WTC11 (cell line): ENCODE measurements at regions not wholly inside any gene's neighbourhood (a gene's known extent, or its start where the extent isn't known, plus 50 kb on each side); places are given as distances from the start of the nearest gene placed in this dataset.

ENCODE experiments used
- GABPB1 ChIP-seq: sonication (generic); formaldehyde crosslinking; IDR thresholded peaks from 2 replicates; pipeline ENCODE4 v1.8.1; 2023; ENCODE audit warnings: mild to moderate bottlenecking, missing genetic modification reagents
- GTF2I ChIP-seq: fragments of 250-450 bp; sonication (Bioruptor Pico); conservative IDR thresholded peaks from 2 replicates; pipeline ENCODE4 v1.4.0; 2021; ENCODE audit warnings: mild to moderate bottlenecking
- NFYB ChIP-seq: sonication (generic); formaldehyde crosslinking; conservative IDR thresholded peaks from 2 replicates; pipeline ENCODE4 v1.8.0; 2022; ENCODE audit warnings: low read depth, missing genetic modification reagents
- OVOL2 ChIP-seq: fragments of 250-450 bp; sonication (Bioruptor Pico); IDR thresholded peaks from 2 replicates; pipeline ENCODE4 v1.9.0; 2021; ENCODE audit warnings: mild to moderate bottlenecking, borderline replicate concordance
- SMAD4 ChIP-seq: sonication (generic); formaldehyde crosslinking; IDR thresholded peaks from 2 replicates; pipeline ENCODE4 v1.8.0; 2022; ENCODE audit warnings: mild to moderate bottlenecking, missing genetic modification reagents
- ZNF121 ChIP-seq: sonication (generic); formaldehyde crosslinking; IDR thresholded peaks from 2 replicates; pipeline ENCODE4 v1.8.0; 2023; ENCODE audit warnings: missing genetic modification reagents
- ZNF219 ChIP-seq: sonication (generic); formaldehyde crosslinking; IDR thresholded peaks from 2 replicates; pipeline ENCODE4 v1.8.0; 2023; ENCODE audit warnings: missing genetic modification reagents, mild to moderate bottlenecking, borderline replicate concordance
- TF ChIP-seq, protein P1 (sequence below): sonication (generic); formaldehyde crosslinking; IDR thresholded peaks from 2 replicates; pipeline ENCODE4 v1.8.0; 2022; ENCODE audit warnings: mild to moderate bottlenecking, missing genetic modification reagents
- TF ChIP-seq, protein P2 (sequence below): sonication (generic); formaldehyde crosslinking; IDR thresholded peaks from 2 replicates; pipeline ENCODE4 v1.8.1; 2022; ENCODE audit warnings: missing genetic modification reagents, borderline replicate concordance
- TF ChIP-seq, protein P3 (sequence below): fragments of 200-600 bp; IDR thresholded peaks from 2 replicates; pipeline ENCODE4 v1.8.0; 2022; ENCODE audit warnings: antibody characterized with exemption
- TF ChIP-seq, protein P4 (sequence below): fragments of 250-450 bp; sonication (Bioruptor Pico); IDR thresholded peaks from 2 replicates; pipeline ENCODE4 v1.8.0; 2021; ENCODE audit warnings: mild to moderate bottlenecking
- TF ChIP-seq, protein P5 (sequence below): sonication (generic); formaldehyde crosslinking; IDR thresholded peaks from 2 replicates; pipeline ENCODE4 v1.8.0; 2022; ENCODE audit warnings: mild to moderate bottlenecking, missing genetic modification reagents
- TF ChIP-seq, protein P6 (sequence below): fragments of 250-450 bp; sonication (Bioruptor Pico); IDR thresholded peaks from 2 replicates; pipeline ENCODE4 v2.1.2; 2022; ENCODE audit warnings: mild to moderate bottlenecking, moderate library complexity
- TF ChIP-seq, protein P7 (sequence below): sonication (generic); formaldehyde crosslinking; IDR thresholded peaks from 2 replicates; pipeline ENCODE4 v1.8.1; 2022; ENCODE audit warnings: mild to moderate bottlenecking, moderate library complexity, missing genetic modification reagents

DNA sequence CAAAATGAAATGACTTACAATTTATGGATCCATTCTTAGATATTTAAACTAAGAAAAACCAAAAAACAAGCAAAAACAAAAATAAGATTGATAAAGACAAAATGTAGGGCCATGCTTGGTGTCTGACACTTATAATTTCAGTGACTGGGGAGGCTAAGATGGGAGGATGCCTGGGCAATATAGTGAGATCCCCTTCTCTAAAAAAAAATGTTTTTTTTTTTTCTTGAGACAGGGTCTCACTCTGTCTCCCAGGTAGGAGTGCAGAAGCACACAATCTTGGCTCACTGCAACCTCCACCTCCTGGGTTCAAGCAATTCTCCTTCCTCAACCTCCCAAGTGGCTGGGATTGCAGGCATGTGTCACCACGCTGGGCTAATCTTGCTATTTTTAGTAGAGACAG lies 92.4 kb downstream of the HFE start:
- TF ChIP-seq GABPB1, result no peak
- TF ChIP-seq, protein P1, sequence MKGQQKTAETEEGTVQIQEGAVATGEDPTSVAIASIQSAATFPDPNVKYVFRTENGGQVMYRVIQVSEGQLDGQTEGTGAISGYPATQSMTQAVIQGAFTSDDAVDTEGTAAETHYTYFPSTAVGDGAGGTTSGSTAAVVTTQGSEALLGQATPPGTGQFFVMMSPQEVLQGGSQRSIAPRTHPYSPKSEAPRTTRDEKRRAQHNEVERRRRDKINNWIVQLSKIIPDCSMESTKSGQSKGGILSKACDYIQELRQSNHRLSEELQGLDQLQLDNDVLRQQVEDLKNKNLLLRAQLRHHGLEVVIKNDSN (CRISPR knock-in tag), result no peak
- TF ChIP-seq, protein P2, sequence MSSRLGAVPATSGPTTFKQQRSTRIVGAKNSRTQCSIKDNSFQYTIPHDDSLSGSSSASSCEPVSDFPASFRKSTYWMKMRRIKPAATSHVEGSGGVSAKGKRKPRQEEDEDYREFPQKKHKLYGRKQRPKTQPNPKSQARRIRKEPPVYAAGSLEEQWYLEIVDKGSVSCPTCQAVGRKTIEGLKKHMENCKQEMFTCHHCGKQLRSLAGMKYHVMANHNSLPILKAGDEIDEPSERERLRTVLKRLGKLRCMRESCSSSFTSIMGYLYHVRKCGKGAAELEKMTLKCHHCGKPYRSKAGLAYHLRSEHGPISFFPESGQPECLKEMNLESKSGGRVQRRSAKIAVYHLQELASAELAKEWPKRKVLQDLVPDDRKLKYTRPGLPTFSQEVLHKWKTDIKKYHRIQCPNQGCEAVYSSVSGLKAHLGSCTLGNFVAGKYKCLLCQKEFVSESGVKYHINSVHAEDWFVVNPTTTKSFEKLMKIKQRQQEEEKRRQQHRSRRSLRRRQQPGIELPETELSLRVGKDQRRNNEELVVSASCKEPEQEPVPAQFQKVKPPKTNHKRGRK, result no peak
- no peak; the same call in 1 of the 2 replicates for TF ChIP-seq ZNF121 (CRISPR knock-in tag)
- no peak for TF ChIP-seq SMAD4 (CRISPR knock-in tag)
- TF ChIP-seq, protein P3, sequence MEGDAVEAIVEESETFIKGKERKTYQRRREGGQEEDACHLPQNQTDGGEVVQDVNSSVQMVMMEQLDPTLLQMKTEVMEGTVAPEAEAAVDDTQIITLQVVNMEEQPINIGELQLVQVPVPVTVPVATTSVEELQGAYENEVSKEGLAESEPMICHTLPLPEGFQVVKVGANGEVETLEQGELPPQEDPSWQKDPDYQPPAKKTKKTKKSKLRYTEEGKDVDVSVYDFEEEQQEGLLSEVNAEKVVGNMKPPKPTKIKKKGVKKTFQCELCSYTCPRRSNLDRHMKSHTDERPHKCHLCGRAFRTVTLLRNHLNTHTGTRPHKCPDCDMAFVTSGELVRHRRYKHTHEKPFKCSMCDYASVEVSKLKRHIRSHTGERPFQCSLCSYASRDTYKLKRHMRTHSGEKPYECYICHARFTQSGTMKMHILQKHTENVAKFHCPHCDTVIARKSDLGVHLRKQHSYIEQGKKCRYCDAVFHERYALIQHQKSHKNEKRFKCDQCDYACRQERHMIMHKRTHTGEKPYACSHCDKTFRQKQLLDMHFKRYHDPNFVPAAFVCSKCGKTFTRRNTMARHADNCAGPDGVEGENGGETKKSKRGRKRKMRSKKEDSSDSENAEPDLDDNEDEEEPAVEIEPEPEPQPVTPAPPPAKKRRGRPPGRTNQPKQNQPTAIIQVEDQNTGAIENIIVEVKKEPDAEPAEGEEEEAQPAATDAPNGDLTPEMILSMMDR, result no peak
- TF ChIP-seq, protein P4, sequence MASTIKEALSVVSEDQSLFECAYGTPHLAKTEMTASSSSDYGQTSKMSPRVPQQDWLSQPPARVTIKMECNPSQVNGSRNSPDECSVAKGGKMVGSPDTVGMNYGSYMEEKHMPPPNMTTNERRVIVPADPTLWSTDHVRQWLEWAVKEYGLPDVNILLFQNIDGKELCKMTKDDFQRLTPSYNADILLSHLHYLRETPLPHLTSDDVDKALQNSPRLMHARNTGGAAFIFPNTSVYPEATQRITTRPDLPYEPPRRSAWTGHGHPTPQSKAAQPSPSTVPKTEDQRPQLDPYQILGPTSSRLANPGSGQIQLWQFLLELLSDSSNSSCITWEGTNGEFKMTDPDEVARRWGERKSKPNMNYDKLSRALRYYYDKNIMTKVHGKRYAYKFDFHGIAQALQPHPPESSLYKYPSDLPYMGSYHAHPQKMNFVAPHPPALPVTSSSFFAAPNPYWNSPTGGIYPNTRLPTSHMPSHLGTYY, result no peak
- TF ChIP-seq NFYB (CRISPR knock-in tag), result no peak
- no peak for TF ChIP-seq OVOL2 (CRISPR knock-in tag)
- TF ChIP-seq, protein P5, sequence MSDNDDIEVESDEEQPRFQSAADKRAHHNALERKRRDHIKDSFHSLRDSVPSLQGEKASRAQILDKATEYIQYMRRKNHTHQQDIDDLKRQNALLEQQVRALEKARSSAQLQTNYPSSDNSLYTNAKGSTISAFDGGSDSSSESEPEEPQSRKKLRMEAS (CRISPR knock-in tag), result no peak
- no peak for TF ChIP-seq ZNF219 (CRISPR knock-in tag)
- TF ChIP-seq, protein P6, sequence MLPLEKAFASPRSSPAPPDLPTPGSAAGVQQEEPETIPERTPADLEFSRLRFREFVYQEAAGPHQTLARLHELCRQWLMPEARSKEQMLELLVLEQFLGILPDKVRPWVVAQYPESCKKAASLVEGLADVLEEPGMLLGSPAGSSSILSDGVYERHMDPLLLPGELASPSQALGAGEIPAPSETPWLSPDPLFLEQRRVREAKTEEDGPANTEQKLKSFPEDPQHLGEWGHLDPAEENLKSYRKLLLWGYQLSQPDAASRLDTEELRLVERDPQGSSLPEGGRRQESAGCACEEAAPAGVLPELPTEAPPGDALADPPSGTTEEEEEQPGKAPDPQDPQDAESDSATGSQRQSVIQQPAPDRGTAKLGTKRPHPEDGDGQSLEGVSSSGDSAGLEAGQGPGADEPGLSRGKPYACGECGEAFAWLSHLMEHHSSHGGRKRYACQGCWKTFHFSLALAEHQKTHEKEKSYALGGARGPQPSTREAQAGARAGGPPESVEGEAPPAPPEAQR (CRISPR knock-in tag), result no peak
- TF ChIP-seq GTF2I (CRISPR knock-in tag), result no peak
- TF ChIP-seq, protein P7, sequence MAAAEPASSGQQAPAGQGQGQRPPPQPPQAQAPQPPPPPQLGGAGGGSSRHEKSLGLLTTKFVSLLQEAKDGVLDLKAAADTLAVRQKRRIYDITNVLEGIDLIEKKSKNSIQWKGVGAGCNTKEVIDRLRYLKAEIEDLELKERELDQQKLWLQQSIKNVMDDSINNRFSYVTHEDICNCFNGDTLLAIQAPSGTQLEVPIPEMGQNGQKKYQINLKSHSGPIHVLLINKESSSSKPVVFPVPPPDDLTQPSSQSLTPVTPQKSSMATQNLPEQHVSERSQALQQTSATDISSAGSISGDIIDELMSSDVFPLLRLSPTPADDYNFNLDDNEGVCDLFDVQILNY, result no peak
